ENCODE measurements at regions not wholly inside any gene's neighbourhood (a gene's known extent, or its start where the extent isn't known, plus 50 kb on each side); places are given as distances from the start of the nearest gene placed in this dataset.

GRCh38 chr5:174383210-174384167 is 338.0 kb downstream of the NSG2 start:
- H3K27me3 ChIP-seq (ENCODE audit: control insufficient read depth in 3 of 3, insufficient read depth in 3 of 3, low read length in 3 of 3): peaks cover 0 to 15% (median 6%) of the 10 kb centered on the region in 3 donors
- H3K4me1 ChIP-seq (ENCODE audit: control insufficient read depth in 3 of 3, insufficient read depth in 3 of 3, low read length in 3 of 3): peaks cover 0 to 4% (median 0%) of the 10 kb centered on the region in 3 donors
- no peaks in the 10 kb centered on the region for H3K36me3 ChIP-seq (ENCODE audit: control insufficient read depth in 3 of 3, insufficient read depth in 3 of 3, low read length in 3 of 3)
- no peak overlapping the region for H3K4me3 ChIP-seq (ENCODE audit: low read length in 3 of 3)
- H3K9ac ChIP-seq (ENCODE audit: low read depth in 1 of 3, low read length in 3 of 3): no peak overlapping the region
- no peaks in the 10 kb centered on the region for H3K9me3 ChIP-seq (ENCODE audit: control insufficient read depth in 3 of 3, low read length in 3 of 3)
- H3K27ac ChIP-seq (ENCODE audit: low read depth, low read length): no peak overlapping the region

DNA sequence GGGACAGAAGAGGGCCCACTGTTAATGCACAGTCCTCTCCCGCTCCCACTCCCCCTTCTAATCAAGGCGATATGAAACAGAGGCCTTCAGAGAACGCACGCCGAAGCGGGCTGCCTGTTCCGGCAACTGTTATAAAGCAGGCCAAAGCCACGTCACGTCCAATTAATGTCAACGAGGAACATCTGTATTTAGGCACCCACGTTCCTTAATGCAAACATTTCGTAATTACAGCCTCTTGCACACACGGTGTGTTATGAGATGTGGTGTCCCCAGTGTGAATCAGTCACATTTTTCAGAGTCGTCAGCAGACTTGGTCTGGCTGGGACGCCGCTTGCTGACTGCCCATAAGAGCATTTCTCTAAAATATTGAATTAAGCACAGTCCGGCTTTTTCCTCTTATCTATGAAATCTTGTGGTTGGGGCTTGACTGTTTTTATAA is 339.0 kb downstream of the NSG2 start:
- Histone ChIP-seq H3K36me3 (ENCODE audit: control insufficient read depth in 3 of 3, insufficient read depth in 3 of 3, low read length in 3 of 3) (no peaks in the 10 kb centered on the region), H3K9ac (ENCODE audit: low read depth in 1 of 3, low read length in 3 of 3) (no peak overlapping the region), H3K27me3 (ENCODE audit: control insufficient read depth in 3 of 3, insufficient read depth in 3 of 3, low read length in 3 of 3) (peaks cover 0 to 15% (median 4%) of the 10 kb centered on the region in 3 donors), H3K9me3 (ENCODE audit: control insufficient read depth in 3 of 3, low read length in 3 of 3) (no peaks in the 10 kb centered on the region), H3K27ac (ENCODE audit: low read depth, low read length) (no peak overlapping the region), H3K4me3 (ENCODE audit: low read length in 3 of 3) (no peak overlapping the region), H3K4me1 (ENCODE audit: control insufficient read depth in 3 of 3, insufficient read depth in 3 of 3, low read length in 3 of 3) (peaks cover 0 to 4% (median 0%) of the 10 kb centered on the region in 3 donors)

DNA sequence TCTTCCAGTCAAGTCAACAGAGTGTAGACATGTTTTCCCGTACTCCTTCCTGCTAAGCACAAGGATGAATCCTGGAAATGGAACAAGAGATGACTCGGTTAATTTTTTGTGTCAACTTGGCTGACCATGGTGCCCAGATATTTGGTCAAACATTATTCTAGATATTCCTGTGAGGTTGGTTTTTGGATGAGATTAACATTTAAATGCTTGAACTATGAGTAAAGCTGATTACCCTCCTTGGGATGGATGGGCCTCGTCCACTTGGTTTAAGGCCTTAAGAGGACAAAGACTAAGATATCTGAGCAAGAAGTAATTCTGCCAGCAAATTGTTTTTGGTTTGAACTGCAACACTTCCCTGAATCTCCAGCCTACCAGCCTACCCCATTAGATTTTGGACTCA is 338.1 kb upstream of the MSX2 start:
- Histone ChIP-seq H3K9me3 (ENCODE audit: control insufficient read depth in 3 of 3, low read length in 3 of 3) (no peaks in the 10 kb centered on the region), H3K9ac (ENCODE audit: low read depth in 1 of 3, low read length in 3 of 3) (no peak overlapping the region), H3K4me1 (ENCODE audit: control insufficient read depth in 3 of 3, insufficient read depth in 3 of 3, low read length in 3 of 3) (peaks cover 0 to 4% (median 0%) of the 10 kb centered on the region in 3 donors), H3K36me3 (ENCODE audit: control insufficient read depth in 3 of 3, insufficient read depth in 3 of 3, low read length in 3 of 3) (no peaks in the 10 kb centered on the region), H3K27me3 (ENCODE audit: control insufficient read depth in 3 of 3, insufficient read depth in 3 of 3, low read length in 3 of 3) (peaks cover 0 to 20% (median 6%) of the 10 kb centered on the region in 3 donors), H3K4me3 (ENCODE audit: low read length in 3 of 3) (no peak overlapping the region), H3K27ac (ENCODE audit: low read depth, low read length) (no peak overlapping the region)

DNA sequence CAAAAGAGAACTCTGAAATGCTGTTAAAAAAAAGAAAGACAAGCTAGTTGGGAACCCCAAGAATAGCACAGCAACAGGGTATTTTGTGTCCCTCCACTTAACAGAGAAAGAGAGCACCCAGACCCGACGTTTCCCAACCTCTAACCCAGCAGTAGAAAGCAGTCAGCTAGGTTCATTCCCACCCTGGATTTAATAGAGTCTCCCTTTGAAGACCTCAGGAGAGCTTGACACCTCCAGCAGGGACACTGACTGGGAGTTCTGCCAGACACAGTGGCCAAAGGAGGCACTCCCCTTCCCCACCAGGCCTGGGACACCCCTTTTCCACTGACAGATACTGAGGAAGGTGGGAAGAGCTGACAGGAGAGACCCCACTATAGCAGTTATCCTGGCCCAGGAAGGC is 337.5 kb upstream of the MSX2 start:
- Histone ChIP-seq H3K9ac (ENCODE audit: low read depth in 1 of 3, low read length in 3 of 3) (no peak overlapping the region), H3K36me3 (ENCODE audit: control insufficient read depth in 3 of 3, insufficient read depth in 3 of 3, low read length in 3 of 3) (no peaks in the 10 kb centered on the region), H3K9me3 (ENCODE audit: control insufficient read depth in 3 of 3, low read length in 3 of 3) (no peaks in the 10 kb centered on the region), H3K4me3 (ENCODE audit: low read length in 3 of 3) (no peak overlapping the region), H3K27me3 (ENCODE audit: control insufficient read depth in 3 of 3, insufficient read depth in 3 of 3, low read length in 3 of 3) (peaks cover 0 to 20% (median 6%) of the 10 kb centered on the region in 3 donors), H3K4me1 (ENCODE audit: control insufficient read depth in 3 of 3, insufficient read depth in 3 of 3, low read length in 3 of 3) (peaks cover 0 to 4% (median 0%) of the 10 kb centered on the region in 3 donors), H3K27ac (ENCODE audit: low read depth, low read length) (no peak overlapping the region)

DNA sequence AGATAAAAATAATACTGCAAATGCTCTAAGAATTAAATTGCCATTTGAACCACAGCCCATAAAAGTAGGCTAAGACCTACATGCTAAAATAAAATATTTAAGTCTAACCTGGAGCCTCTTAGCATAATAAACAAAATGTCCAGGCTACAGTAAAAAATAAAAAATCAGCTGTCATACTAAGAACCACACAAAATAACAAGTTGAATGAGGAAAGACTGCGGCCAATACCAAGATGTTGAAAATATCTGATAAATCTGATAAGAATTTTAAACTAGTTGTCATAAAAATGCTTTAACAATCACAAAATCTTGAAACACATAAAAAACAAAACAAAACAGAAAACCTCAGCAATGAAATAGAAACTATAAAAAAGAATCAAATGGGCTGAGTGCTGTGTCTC is 336.9 kb upstream of the MSX2 start:
- Histone ChIP-seq H3K9me3 (ENCODE audit: control insufficient read depth in 3 of 3, low read length in 3 of 3) (no peaks in the 10 kb centered on the region), H3K27me3 (ENCODE audit: control insufficient read depth in 3 of 3, insufficient read depth in 3 of 3, low read length in 3 of 3) (peaks cover 0 to 20% (median 6%) of the 10 kb centered on the region in 3 donors), H3K27ac (ENCODE audit: low read depth, low read length) (no peak overlapping the region), H3K4me3 (ENCODE audit: low read length in 3 of 3) (no peak overlapping the region), H3K4me1 (ENCODE audit: control insufficient read depth in 3 of 3, insufficient read depth in 3 of 3, low read length in 3 of 3) (peaks cover 0 to 4% (median 0%) of the 10 kb centered on the region in 3 donors), H3K36me3 (ENCODE audit: control insufficient read depth in 3 of 3, insufficient read depth in 3 of 3, low read length in 3 of 3) (no peaks in the 10 kb centered on the region), H3K9ac (ENCODE audit: low read depth in 1 of 3, low read length in 3 of 3) (no peak overlapping the region)

DNA sequence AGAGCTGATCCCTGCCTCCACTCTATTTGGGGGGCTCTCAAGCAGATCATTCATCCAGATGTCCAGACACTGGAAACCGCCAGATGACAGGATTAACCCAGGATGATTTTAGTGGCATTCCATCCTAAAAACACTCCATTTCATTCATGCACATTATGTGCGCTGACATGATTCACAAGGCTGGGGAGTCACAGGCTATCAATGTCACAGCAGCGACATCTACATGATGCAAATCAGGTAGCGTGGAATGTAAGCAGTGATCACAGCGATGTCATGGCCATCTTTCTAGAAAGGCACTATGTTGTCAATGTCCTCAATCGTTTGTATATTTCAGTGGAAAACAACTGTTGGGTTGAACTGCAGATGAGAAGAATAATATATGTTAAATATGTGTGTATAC is 331.5 kb upstream of the MSX2 start:
- H3K4me3 ChIP-seq (ENCODE audit: low read length in 3 of 3): no peak overlapping the region
- peaks cover 11 to 16% (median 15%) of the 10 kb centered on the region in 3 donors for H3K27me3 ChIP-seq (ENCODE audit: control insufficient read depth in 3 of 3, insufficient read depth in 3 of 3, low read length in 3 of 3)
- H3K9me3 ChIP-seq (ENCODE audit: control insufficient read depth in 3 of 3, low read length in 3 of 3): no peaks in the 10 kb centered on the region
- no peaks in the 10 kb centered on the region for H3K4me1 ChIP-seq (ENCODE audit: control insufficient read depth in 3 of 3, insufficient read depth in 3 of 3, low read length in 3 of 3)
- no peak overlapping the region for H3K9ac ChIP-seq (ENCODE audit: low read depth in 1 of 3, low read length in 3 of 3)
- no peaks in the 10 kb centered on the region for H3K36me3 ChIP-seq (ENCODE audit: control insufficient read depth in 3 of 3, insufficient read depth in 3 of 3, low read length in 3 of 3)
- no peak overlapping the region for H3K27ac ChIP-seq (ENCODE audit: low read depth, low read length)

DNA sequence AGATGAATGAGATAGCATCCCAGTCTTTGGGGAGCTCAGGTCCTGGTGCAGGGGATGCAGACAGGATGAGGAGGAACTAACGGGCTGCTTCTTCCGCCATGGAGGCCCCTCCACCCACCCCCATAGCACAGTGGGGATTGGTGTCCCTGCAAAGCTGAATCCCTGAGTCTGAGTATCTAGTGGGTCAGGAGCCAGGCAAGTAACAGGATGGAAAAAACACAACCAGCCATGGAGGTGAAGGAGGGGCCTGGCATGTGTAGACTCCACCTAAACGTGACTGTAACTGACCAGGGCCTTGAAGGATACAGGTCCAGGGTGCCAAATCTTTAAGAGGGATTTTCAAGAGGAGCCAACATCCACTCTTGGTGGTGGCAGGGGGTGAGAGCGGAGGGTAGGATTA is 327.8 kb upstream of the MSX2 start:
- H3K4me1 ChIP-seq (ENCODE audit: control insufficient read depth in 3 of 3, insufficient read depth in 3 of 3, low read length in 3 of 3): no peaks in the 10 kb centered on the region
- H3K4me3 ChIP-seq (ENCODE audit: low read length in 3 of 3): no peak overlapping the region
- H3K9me3 ChIP-seq (ENCODE audit: control insufficient read depth in 3 of 3, low read length in 3 of 3): no peaks in the 10 kb centered on the region
- no peaks in the 10 kb centered on the region for H3K36me3 ChIP-seq (ENCODE audit: control insufficient read depth in 3 of 3, insufficient read depth in 3 of 3, low read length in 3 of 3)
- no peak overlapping the region for H3K9ac ChIP-seq (ENCODE audit: low read depth in 1 of 3, low read length in 3 of 3)
- H3K27me3 ChIP-seq (ENCODE audit: control insufficient read depth in 3 of 3, insufficient read depth in 3 of 3, low read length in 3 of 3): peaks cover 11 to 19% (median 11%) of the 10 kb centered on the region in 3 donors
- H3K27ac ChIP-seq (ENCODE audit: low read depth, low read length): no peak overlapping the region

DNA sequence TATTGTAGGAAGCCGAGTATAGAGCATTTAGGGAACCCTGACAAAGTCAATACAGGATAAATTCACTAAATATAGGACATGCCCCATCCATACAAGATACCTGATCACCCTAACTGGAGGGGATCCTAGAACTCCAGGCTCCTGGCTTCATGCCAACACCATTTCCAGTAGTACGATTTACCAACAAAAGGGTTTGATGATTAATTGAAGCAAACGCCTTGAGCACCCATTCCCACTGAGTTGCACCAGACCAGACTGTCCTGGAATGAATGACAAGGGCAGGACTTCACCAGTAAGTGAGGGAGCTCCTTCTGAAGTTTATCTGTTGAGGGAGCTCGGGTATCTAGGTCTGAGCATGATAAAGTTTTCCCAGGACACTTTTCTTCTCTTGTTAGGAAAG is 327.2 kb upstream of the MSX2 start:
- H3K9ac ChIP-seq (ENCODE audit: low read depth in 1 of 3, low read length in 3 of 3): no peak overlapping the region
- H3K27me3 ChIP-seq (ENCODE audit: control insufficient read depth in 3 of 3, insufficient read depth in 3 of 3, low read length in 3 of 3): peaks cover 11 to 19% (median 11%) of the 10 kb centered on the region in 3 donors
- no peaks in the 10 kb centered on the region for H3K4me1 ChIP-seq (ENCODE audit: control insufficient read depth in 3 of 3, insufficient read depth in 3 of 3, low read length in 3 of 3)
- no peak overlapping the region for H3K27ac ChIP-seq (ENCODE audit: low read depth, low read length)
- H3K36me3 ChIP-seq (ENCODE audit: control insufficient read depth in 3 of 3, insufficient read depth in 3 of 3, low read length in 3 of 3): no peaks in the 10 kb centered on the region
- H3K4me3 ChIP-seq (ENCODE audit: low read length in 3 of 3): no peak overlapping the region
- H3K9me3 ChIP-seq (ENCODE audit: control insufficient read depth in 3 of 3, low read length in 3 of 3): no peaks in the 10 kb centered on the region

DNA sequence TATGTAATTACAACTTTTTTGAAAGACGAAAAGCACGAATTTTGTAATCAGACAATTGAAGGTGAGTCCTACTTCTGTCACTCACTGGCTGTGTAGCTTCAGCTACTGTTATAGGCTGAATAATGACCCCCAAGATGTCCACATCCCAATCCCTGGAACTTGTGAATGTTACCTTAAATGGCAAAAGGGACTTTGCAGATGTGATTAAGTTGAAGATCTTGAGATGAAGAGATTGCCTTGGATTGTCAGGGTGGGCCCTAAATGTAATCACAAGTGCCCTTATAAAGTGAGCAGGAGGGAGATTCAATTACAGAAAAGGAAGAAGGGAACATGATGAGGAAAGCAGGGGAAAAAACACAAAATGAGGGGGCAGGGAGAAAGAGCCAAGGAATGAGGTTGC is 326.2 kb upstream of the MSX2 start:
- H3K27me3 ChIP-seq (ENCODE audit: control insufficient read depth in 3 of 3, insufficient read depth in 3 of 3, low read length in 3 of 3): peaks cover 9 to 14% (median 11%) of the 10 kb centered on the region in 3 donors
- H3K9ac ChIP-seq (ENCODE audit: low read depth in 1 of 3, low read length in 3 of 3): no peak overlapping the region
- H3K4me3 ChIP-seq (ENCODE audit: low read length in 3 of 3): no peak overlapping the region

GRCh38 chr5:174399411-174399810 is 325.0 kb upstream of the MSX2 start:
- Histone ChIP-seq H3K4me1 (ENCODE audit: control insufficient read depth in 3 of 3, insufficient read depth in 3 of 3, low read length in 3 of 3) (no peaks in the 10 kb centered on the region), H3K27me3 (ENCODE audit: control insufficient read depth in 3 of 3, insufficient read depth in 3 of 3, low read length in 3 of 3) (peaks cover 3 to 10% (median 4%) of the 10 kb centered on the region in 3 donors), H3K9ac (ENCODE audit: low read depth in 1 of 3, low read length in 3 of 3) (no peak overlapping the region), H3K36me3 (ENCODE audit: control insufficient read depth in 3 of 3, insufficient read depth in 3 of 3, low read length in 3 of 3) (no peaks in the 10 kb centered on the region), H3K27ac (ENCODE audit: low read depth, low read length) (no peak overlapping the region), H3K4me3 (ENCODE audit: low read length in 3 of 3) (no peak overlapping the region), H3K9me3 (ENCODE audit: control insufficient read depth in 3 of 3, low read length in 3 of 3) (no peaks in the 10 kb centered on the region)

More for the DNA sequence above, 326.2 kb upstream of the MSX2 start:
- Histone ChIP-seq H3K4me1 (ENCODE audit: control insufficient read depth in 3 of 3, insufficient read depth in 3 of 3, low read length in 3 of 3) (no peaks in the 10 kb centered on the region), H3K9me3 (ENCODE audit: control insufficient read depth in 3 of 3, low read length in 3 of 3) (no peaks in the 10 kb centered on the region), H3K36me3 (ENCODE audit: control insufficient read depth in 3 of 3, insufficient read depth in 3 of 3, low read length in 3 of 3) (no peaks in the 10 kb centered on the region), H3K27ac (ENCODE audit: low read depth, low read length) (no peak overlapping the region)
